HK-2 (cell line): ENCODE measurements at regions not wholly inside any gene's neighbourhood (a gene's known extent, or its start where the extent isn't known, plus 50 kb on each side); places are given as distances from the start of the nearest gene placed in this dataset.

ENCODE experiments used
- DNase-seq: peaks from one replicate; pipeline ENCODE4 v3.0.0-alpha.2; 2018; ENCODE audit not compliant: unreplicated experiment

GRCh38 chr18:64620971-64621560 lies 472.2 kb upstream of the LINC00305 start:
- no peak for DNase-seq

GRCh38 chr18:64618390-64618789 lies 469.5 kb upstream of the LINC00305 start:
- DNase-seq, result no peak

- DNase-seq, result no peak
Measured at GRCh38 chr18:64615021-64615420, 466.1 kb upstream of the LINC00305 start.

- no peak for DNase-seq
Measured at GRCh38 chr18:64614446-64614845, 465.6 kb upstream of the LINC00305 start.

- DNase-seq, result no peak
Measured at GRCh38 chr18:64592246-64592645, 443.4 kb upstream of the LINC00305 start.

GRCh38 chr18:64589000-64589399 lies 440.1 kb upstream of the LINC00305 start:
- DNase-seq, result no peak

- DNase-seq, result no peak
Measured at GRCh38 chr18:64566456-64566855, 417.6 kb upstream of the LINC00305 start.

GRCh38 chr18:64562651-64563050 lies 413.8 kb upstream of the LINC00305 start:
- no peak for DNase-seq

GRCh38 chr18:64546451-64546850 lies 397.6 kb upstream of the LINC00305 start:
- DNase-seq, result no peak

GRCh38 chr18:64539847-64540246 lies 391.0 kb upstream of the LINC00305 start:
- DNase-seq, result no peak

GRCh38 chr18:64528646-64529045 lies 379.8 kb upstream of the LINC00305 start:
- DNase-seq, result no peak

- no peak for DNase-seq
Measured at GRCh38 chr18:64519201-64519600, 370.3 kb upstream of the LINC00305 start.

GRCh38 chr18:64518191-64518590 lies 369.3 kb upstream of the LINC00305 start:
- DNase-seq, result no peak

GRCh38 chr18:64513401-64513800 lies 364.5 kb upstream of the LINC00305 start:
- DNase-seq, result no peak

GRCh38 chr18:64490207-64490606 lies 341.3 kb upstream of the LINC00305 start:
- DNase-seq, result no peak

GRCh38 chr18:64488698-64489097 lies 339.8 kb upstream of the LINC00305 start:
- DNase-seq, result no peak

- DNase-seq, result no peak
Measured at GRCh38 chr18:64474773-64475172, 325.9 kb upstream of the LINC00305 start.

GRCh38 chr18:64474255-64474654 lies 325.4 kb upstream of the LINC00305 start:
- no peak for DNase-seq

- no peak for DNase-seq
Measured at GRCh38 chr18:64449434-64449833, 300.5 kb upstream of the LINC00305 start.

GRCh38 chr18:64444819-64445218 lies 295.9 kb upstream of the LINC00305 start:
- no peak for DNase-seq

- DNase-seq, result no peak
Measured at GRCh38 chr18:64438178-64438577, 289.3 kb upstream of the LINC00305 start.

GRCh38 chr18:64436111-64436510 lies 287.2 kb upstream of the LINC00305 start:
- DNase-seq, result no peak

- no peak for DNase-seq
Measured at GRCh38 chr18:64419156-64419555, 270.3 kb upstream of the LINC00305 start.

GRCh38 chr18:64416990-64417389 lies 268.1 kb upstream of the LINC00305 start:
- DNase-seq, result no peak
